GM12865 (cell line): ENCODE measurements at regions not wholly inside any gene's neighbourhood (a gene's known extent, or its start where the extent isn't known, plus 50 kb on each side); places are given as distances from the start of the nearest gene placed in this dataset.

ENCODE experiments used
- DNase-seq: peaks from one replicate; pipeline ENCODE4 v3.0.0; 2010; ENCODE audit warnings: low read depth
- H3K4me3 ChIP-seq: 2 replicates; pipeline ENCODE4 v1.5.1; 2011; ENCODE audit warnings: mild to moderate bottlenecking, low read depth, low read length, control low read depth
- TF ChIP-seq, protein P1 (sequence below): IDR thresholded peaks from 2 replicates; pipeline ENCODE4 v1.5.1; 2011; ENCODE audit warnings: low read length, control low read depth, low read depth, inconsistent platforms; ENCODE audit not compliant: insufficient read depth; ENCODE audit errors: missing control alignments

DNA sequence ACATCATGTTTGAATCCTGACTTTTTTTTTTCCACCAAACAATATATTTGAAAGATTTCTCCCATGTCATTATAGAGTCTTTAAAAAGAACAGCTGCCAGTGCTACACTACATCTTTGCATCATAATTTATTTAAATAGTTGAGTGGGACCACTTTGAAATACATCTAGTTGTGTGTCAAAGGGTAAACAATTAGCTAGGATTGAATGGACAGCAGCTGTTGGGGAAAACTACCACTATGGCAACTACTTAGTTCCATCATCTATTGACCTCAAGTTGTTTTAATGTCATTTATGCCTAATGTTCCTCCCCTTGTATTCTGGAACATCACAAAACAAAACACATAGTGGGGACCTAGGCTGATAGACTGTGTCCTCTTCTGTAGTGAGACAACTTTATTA is 985.1 kb downstream of the SORCS1 start:
- no peak for DNase-seq
- no peak overlapping the region for H3K4me3 ChIP-seq
- TF ChIP-seq, protein P1, sequence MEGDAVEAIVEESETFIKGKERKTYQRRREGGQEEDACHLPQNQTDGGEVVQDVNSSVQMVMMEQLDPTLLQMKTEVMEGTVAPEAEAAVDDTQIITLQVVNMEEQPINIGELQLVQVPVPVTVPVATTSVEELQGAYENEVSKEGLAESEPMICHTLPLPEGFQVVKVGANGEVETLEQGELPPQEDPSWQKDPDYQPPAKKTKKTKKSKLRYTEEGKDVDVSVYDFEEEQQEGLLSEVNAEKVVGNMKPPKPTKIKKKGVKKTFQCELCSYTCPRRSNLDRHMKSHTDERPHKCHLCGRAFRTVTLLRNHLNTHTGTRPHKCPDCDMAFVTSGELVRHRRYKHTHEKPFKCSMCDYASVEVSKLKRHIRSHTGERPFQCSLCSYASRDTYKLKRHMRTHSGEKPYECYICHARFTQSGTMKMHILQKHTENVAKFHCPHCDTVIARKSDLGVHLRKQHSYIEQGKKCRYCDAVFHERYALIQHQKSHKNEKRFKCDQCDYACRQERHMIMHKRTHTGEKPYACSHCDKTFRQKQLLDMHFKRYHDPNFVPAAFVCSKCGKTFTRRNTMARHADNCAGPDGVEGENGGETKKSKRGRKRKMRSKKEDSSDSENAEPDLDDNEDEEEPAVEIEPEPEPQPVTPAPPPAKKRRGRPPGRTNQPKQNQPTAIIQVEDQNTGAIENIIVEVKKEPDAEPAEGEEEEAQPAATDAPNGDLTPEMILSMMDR = no peak

DNA sequence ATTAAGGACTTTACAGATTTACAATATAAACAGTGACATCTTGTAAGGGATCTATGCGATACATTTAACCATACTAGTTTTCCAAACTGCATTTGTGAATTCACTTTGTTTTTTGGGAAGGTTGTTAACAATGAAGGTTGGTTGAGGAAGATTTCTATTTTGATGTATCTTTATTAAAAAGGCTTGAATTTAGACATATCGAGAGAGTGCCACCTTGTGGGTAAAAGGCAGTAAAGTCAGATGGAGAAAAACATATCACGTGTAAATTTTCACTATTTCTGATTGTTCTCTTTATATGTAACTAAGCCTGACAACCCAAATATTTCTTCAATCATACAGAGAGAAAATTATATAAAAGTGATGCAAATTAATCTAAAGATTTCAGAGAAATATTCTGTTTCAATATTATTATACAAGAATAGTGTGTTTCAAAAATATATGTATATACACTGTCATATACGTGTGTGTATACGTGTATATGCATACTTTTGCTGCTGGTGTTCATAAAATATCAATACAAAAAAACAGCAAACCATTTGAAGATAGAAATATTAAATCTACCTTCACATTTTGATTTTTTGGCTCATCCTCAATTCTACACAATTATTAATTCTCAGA is 988.6 kb downstream of the SORCS1 start:
- TF ChIP-seq, protein P1 = peak; percentile 23
- H3K4me3 ChIP-seq = no peak overlapping the region
- DNase-seq = peak; percentile 5

DNA sequence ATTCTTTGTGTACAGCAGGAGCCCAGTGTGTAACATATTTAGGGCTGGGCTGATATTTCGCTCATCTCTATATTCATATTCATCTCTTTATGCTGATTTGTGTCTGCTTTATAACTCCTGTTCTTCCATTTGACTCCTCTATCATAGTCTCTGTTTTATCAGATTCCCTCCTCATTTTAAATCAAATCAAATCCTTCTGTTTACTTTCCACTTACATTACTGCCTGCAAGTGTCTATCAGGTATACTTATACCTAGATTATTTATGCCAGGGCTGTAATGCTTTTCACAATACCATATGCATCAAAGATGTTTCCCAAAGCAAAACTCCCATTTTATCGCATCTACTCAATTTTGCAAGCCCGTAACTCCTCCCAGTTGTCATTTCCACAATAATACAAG is 990.7 kb downstream of the SORCS1 start:
- H3K4me3 ChIP-seq = no peak overlapping the region
- TF ChIP-seq, protein P1 = no peak
- DNase-seq = no peak

DNA sequence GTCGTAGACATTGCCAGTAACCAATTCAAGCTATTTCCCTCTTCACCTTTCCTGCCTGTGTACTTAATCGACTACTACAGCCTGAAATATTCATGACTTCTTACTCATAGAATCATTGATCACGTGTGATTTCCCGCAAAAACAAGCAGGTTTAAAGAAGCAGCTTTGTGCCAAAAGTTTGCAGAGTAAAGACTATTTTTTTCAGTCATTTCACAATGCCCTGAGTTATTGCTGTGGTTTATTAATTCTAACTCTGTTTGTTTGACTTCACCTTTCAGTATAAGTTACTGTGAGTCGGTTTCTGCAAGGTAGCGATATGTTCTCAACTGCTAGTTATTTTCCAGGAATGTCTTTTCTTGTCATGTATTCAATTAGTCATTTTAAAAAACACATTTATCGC is 995.3 kb downstream of the SORCS1 start:
- H3K4me3 ChIP-seq = no peak overlapping the region
- no peak for DNase-seq
- TF ChIP-seq, protein P1 = no peak

DNA sequence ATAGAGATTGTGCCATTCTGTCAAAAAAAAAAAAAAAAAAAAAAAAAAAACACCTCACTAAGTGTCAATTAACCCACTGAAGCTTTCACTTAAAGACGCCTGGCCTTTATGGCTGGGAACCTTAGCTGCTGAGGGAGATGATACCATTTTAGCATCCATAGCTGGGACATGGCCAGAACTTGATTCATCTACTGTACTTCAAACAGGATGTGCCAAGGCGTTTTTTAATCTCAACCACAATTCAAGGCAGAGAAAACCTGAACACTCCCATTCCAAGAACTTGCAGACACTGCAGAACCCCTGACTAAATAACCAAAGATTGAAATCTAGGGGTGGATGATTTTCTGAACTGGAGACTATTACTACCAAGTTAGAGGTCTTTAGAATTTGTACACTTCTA is 996.6 kb downstream of the SORCS1 start:
- DNase-seq = no peak
- no peak overlapping the region for H3K4me3 ChIP-seq
- TF ChIP-seq, protein P1 = no peak

DNA sequence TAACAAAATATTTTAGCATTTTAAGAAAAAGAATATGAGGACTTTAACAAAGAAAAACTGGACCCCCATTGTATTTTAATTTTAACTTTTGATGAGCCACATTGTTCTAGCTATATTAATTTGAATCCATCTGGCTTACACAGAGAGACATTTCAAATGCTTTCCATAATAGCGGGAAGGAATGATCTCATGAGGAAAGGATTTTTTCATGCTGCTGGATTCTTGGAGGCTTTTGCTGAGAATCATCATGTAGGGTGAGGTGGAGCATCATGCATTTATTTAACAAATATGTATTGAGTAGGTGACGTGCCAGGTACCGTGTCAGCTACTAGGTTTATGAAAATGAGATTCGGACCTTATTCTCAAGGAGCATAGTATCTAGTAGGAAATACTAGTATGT is 1006.3 kb downstream of the SORCS1 start:
- no peak overlapping the region for H3K4me3 ChIP-seq
- TF ChIP-seq, protein P1 = no peak
- DNase-seq = no peak

DNA sequence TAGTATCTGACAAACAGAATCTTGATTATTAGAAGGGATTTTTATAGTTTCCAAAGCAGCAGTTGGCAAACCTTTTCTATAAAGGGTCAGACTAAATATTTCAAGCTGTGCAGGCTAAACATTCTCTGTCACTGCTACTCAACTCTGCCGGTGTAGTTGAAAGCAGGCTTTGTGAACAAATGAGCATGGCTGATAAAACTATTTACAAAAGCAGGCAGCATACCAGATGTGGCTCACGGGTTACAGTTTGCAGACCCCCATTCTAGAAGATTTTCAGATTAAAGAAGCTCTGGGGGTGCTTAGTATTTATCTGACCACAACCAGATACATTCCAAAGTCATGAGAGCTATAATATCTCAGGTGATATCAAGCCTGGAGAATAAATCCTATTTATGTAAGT is 1017.5 kb downstream of the SORCS1 start:
- TF ChIP-seq, protein P1 = no peak
- DNase-seq = no peak
- no peak overlapping the region for H3K4me3 ChIP-seq
